ENCODE measurements at regions not wholly inside any gene's neighbourhood (a gene's known extent, or its start where the extent isn't known, plus 50 kb on each side); places are given as distances from the start of the nearest gene placed in this dataset.

GRCh38 chr1:165073185-165074007 is 283.1 kb downstream of the LMX1A start:
- DNase-seq (ENCODE audit: low read depth): no peak

- no peak for DNase-seq (ENCODE audit: low read depth)
Measured at GRCh38 chr1:165070675-165071074, 285.8 kb downstream of the LMX1A start.

GRCh38 chr1:165069829-165070228 is 286.7 kb downstream of the LMX1A start:
- no peak for DNase-seq (ENCODE audit: low read depth)

GRCh38 chr1:165068741-165069140 is 287.8 kb downstream of the LMX1A start:
- DNase-seq (ENCODE audit: low read depth): no peak

DNA sequence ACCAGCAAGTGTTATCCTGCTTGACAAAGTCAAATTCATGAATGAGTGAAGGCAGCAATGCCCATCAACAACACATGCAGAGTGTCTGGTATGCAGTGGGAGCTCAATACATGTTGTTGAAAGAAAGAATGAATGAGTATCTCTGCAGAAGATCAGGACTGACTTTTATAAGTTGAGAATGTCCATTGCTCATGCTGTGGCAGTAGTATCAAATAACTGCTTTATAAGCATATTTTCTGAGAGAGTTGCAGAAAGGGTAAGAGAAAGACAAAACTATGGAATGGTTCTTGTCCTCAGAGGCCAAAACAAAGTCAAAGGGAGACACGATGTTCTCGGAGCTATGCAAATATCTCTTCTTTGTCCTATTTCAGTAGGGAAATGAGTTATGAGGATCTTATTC is 288.7 kb downstream of the LMX1A start:
- DNase-seq (ENCODE audit: low read depth): no peak

DNA sequence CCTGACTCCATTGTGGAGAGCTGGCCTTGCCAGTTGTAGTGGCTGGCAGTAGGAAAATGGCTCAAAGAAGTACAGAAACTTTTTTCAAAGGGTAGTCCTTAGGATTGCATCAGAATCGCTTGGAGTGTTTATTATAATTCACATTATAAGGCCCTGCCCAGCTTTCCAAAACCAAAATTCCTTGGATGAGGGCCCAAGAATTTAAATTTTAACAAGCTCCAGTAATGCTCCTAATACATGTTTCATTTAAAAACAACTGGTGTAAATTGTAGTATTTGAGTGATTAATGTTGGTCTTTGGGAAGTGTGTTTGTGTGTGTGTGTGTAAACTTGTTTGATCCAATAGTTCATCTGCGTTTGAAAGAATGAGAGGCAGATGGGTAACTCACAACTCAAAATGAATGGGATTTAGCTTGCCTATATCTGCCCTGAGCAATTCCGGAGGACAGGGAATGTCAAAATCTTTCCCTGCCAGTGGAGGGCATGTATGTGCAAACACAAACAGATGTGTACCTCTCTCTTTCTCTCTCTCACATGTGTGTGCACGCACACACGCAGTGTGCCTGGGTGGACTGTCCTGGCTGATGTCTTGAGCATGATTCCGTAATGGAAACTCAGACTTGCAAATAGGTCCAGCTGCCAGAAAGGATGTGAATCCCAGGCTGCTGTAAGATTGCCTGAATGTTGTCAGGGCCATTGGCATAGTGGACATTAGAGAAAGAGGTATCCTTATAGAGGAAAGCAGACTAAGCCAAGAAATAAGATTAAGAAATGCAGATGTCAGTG is 293.1 kb downstream of the LMX1A start:
- DNase-seq (ENCODE audit: low read depth): no peak

DNA sequence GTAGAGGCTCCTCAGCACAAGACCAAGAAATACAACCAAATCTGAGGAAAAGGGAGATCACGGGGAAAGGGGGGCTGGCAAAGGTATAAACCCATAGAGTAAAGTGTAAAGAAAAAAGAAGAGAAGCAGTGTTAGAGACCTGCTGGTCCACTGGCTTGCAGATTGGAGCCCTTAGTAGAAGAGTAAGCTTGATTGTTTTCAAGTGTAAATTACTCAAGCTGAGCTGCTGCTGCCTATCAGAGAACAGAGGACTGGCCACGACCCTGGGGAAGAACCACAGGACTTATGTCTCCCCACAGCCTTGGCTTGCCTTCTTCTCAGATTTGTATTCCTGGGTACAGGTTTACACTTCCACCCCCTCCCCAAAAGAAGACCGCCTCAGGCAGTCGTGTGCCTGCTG is 294.2 kb downstream of the LMX1A start:
- DNase-seq (ENCODE audit: low read depth): no peak

DNA sequence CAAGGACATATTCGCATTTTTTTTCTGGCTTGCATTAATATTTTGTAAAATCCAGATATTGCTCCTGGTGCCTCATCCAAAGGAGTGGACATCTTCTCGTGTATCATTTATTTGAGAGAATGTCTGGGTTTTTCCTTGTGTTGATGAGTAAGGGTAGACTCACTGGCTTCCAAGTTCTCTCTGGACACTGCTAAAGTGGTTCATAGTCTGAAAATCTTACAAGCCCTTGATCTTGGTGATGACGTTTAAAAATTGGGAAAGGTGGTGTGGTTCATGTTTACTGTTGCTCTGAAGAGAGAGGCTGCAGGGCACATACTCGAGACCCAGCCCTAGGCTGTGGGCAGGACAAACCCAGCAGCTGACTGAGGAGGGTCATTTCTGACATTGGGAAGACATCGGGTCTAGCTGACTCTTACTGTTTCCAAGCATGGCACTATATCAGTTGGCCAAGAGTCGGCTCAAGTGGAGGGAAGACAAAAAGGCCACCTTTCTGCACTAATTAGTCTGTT is 296.2 kb downstream of the LMX1A start:
- no peak for DNase-seq (ENCODE audit: low read depth)

- DNase-seq (ENCODE audit: low read depth): no peak
Measured at GRCh38 chr1:165057956-165058355, 298.6 kb downstream of the LMX1A start.

GRCh38 chr1:165056914-165057313 is 299.6 kb downstream of the LMX1A start:
- no peak for DNase-seq (ENCODE audit: low read depth)

DNA sequence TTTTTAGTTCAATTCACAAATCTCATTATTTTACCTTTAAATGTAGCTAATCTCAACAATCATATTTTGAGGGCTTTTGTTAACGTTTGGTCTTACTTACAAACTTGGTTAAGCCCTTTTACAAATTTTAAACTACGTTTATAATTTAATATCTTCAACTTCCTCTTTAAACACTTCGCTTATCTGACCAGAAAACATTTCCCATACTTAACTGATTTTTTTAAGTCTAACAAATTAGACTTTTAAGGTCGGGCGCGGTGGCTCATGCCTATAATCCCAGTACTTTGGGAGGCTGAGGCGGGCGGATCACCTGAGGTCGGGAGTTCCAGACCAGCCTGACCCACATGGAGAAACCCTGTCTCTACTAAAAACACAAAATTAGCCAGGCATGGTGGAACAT is 300.9 kb downstream of the LMX1A start:
- DNase-seq (ENCODE audit: low read depth): no peak

DNA sequence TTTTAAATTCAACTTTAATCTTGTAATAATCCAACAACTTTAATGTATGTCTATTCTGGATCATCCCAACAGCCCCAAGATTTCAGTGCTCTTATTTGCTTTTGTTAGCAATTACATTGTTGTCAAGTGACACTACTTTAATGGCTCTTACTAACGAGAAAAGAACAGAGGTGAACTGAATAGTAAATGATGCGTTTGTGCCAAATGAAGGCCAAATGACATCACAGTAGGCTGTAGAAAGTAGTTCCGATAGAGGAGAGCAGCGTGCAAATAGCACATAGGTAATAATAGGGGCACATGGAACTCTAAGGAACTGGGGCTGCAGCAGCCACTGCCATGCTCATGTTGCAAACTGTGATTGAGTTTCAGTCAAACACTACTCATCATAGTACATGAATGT is 301.9 kb downstream of the LMX1A start:
- DNase-seq (ENCODE audit: low read depth): no peak

- no peak for DNase-seq (ENCODE audit: low read depth)
Measured at GRCh38 chr1:165053351-165053750, 303.2 kb downstream of the LMX1A start.

DNA sequence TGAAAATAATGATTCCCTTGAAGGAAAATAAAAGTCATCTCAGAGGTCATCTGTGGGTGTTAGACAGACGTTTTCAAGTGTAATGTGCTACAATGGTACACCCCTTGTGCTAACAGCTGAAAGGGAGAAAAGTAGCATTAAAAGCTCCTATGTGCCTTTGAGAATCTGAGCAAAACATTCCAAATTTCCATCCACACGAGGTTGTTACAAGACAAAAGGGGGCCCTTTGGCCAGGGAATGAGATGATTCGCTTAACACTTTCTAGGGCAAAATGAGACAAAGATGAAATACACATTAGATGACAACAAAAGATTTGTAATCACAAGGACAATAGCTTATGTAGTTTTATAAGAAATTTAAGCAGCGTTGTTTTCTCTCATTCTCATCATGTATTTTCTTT is 303.6 kb downstream of the LMX1A start:
- no peak for DNase-seq (ENCODE audit: low read depth)

GRCh38 chr1:165052431-165052830 is 304.1 kb downstream of the LMX1A start:
- no peak for DNase-seq (ENCODE audit: low read depth)

GRCh38 chr1:165050246-165050645 is 306.3 kb downstream of the LMX1A start:
- DNase-seq (ENCODE audit: low read depth): no peak

- DNase-seq (ENCODE audit: low read depth): no peak
Measured at GRCh38 chr1:165047994-165048393, 308.5 kb downstream of the LMX1A start.

GRCh38 chr1:165045902-165046301 is 310.6 kb downstream of the LMX1A start:
- DNase-seq (ENCODE audit: low read depth): no peak

- DNase-seq (ENCODE audit: low read depth): no peak
Measured at GRCh38 chr1:165040641-165041040, 315.9 kb downstream of the LMX1A start.

- DNase-seq (ENCODE audit: low read depth): no peak
Measured at GRCh38 chr1:165039996-165040395, 316.5 kb downstream of the LMX1A start.

DNA sequence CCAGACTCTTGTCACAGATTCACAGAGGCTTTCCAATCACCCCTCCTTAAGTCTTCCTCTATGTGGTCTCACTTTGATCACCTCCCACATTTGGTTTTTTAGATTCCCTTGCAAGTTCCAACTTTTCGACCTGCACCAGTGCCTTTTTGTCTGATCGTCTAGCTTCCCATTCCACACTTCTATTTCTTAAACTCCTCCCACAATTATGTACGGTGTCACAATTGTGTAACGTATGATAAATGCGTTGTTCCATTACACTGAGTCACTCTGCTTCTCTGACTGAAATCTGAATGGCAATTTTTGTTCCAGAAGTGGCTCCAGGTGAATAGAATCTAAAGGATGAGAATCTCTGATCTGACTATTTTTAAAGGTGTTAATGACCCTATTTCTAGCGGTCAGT is 320.1 kb downstream of the LMX1A start:
- DNase-seq (ENCODE audit: low read depth): no peak

GRCh38 chr1:165034136-165034809 is 322.2 kb downstream of the LMX1A start:
- DNase-seq (ENCODE audit: low read depth): no peak

DNA sequence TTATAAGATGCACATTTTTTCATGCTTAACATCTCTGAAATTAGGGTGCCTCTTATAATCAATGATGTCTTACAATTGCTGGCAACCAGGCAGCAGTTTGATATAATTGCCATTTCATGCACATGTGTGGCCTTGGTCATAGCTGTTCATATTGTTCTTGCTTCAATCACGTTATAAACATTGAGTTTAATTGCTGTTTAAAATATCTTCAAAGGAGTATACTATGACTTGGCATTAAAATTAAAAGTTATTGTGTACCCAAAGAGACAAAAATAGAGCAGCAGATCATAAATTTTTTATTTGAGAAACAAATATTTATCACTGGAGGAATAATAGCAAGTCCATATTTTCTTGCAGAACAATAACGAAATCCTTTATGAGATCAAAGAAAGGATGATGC is 325.5 kb downstream of the LMX1A start:
- DNase-seq (ENCODE audit: low read depth): no peak

Data from stimulated activated CD8-positive, alpha-beta memory T cell treated with anti-CD3 and anti-CD28 coated beads, Interleukin-15, amount 100 ng/mL, for 1 hour (primary cell).